H1 (cell line): ENCODE measurements at regions not wholly inside any gene's neighbourhood (a gene's known extent, or its start where the extent isn't known, plus 50 kb on each side); places are given as distances from the start of the nearest gene placed in this dataset.

Experiments used
- CTCF ChIA-PET: fragments of 300-600 bp; sonication (Branson Sonifier 250); formaldehyde crosslinking; loops from one replicate; lab custom pipeline; 2021; ENCODE audit not compliant: partially characterized antibody; lab: Charles Lee
- POLR2A ChIA-PET: fragments of 300-600 bp; sonication (Branson Sonifier 250); formaldehyde crosslinking; loops from one replicate; lab custom pipeline; 2021; ENCODE audit warnings: inconsistent platforms; ENCODE audit not compliant: partially characterized antibody; lab: Charles Lee
- DNase-seq, 2 experiments: peaks; one replicate each; pipeline versions ENCODE4 v3.0.0 to v3.0.0-alpha.2; 2010 to 2022; ENCODE audit warnings: low spot score in 2 of 2, low read depth in 1 of 2, mixed read lengths in 1 of 2
- FAIRE-seq: peaks from 2 replicates; lab custom pipeline; 2011; peaks lifted over from hg19 to GRCh38; lab: Jason Lieb, UNC
- H2AFZ ChIP-seq: 2 replicates; pipeline ENCODE4 v1.8.1; 2012; ENCODE audit warnings: low read length, inconsistent platforms
- H2AK5ac ChIP-seq: 2 replicates; pipeline ENCODE4 v1.6.1; 2013; ENCODE audit warnings: low read depth, low read length
- H2BK120ac ChIP-seq: replicated peaks from 2 replicates; pipeline ENCODE3; 2013; ENCODE audit warnings: low read depth, low read length, inconsistent platforms
- H2BK12ac ChIP-seq: 2 replicates; pipeline ENCODE4 v1.6.1; 2013; ENCODE audit warnings: low read depth, low read length
- H2BK15ac ChIP-seq: 2 replicates; pipeline ENCODE4 v1.6.1; 2013; ENCODE audit warnings: low read length
- H2BK20ac ChIP-seq: 2 replicates; pipeline ENCODE4 v1.6.1; 2013; ENCODE audit warnings: low read length
- H2BK5ac ChIP-seq: 2 replicates; pipeline ENCODE4 v1.6.1; 2013; ENCODE audit warnings: low read depth, low read length
- H3K14ac ChIP-seq: 2 replicates; pipeline ENCODE4 v1.6.1; 2013; ENCODE audit warnings: inconsistent platforms; ENCODE audit not compliant: insufficient read length
- H3K18ac ChIP-seq: 2 replicates; pipeline ENCODE4 v1.6.1; 2013; ENCODE audit warnings: low read length; ENCODE audit errors: extremely low read depth
- H3K23ac ChIP-seq: 2 replicates; pipeline ENCODE4 v1.6.1; 2013; ENCODE audit warnings: inconsistent platforms; ENCODE audit not compliant: insufficient read length
- H3K23me2 ChIP-seq: 2 replicates; pipeline ENCODE4 v1.6.1; 2013; ENCODE audit warnings: low read depth, low read length
- H3K27ac ChIP-seq: 2 replicates; pipeline ENCODE4 v1.6.1; 2011; ENCODE audit warnings: low read depth, low read length, inconsistent platforms
- H3K27me3 ChIP-seq, 4 experiments: replicated peaks in 1 of 4; 1 replicate in 1 of 4; 2 replicates in 3 of 4; pipeline versions ENCODE4 v1.6.1 to v1.8.1; 2011 to 2013; ENCODE audit warnings: low read length in 3 of 4, mild to moderate bottlenecking in 3 of 4, inconsistent platforms in 2 of 4, mixed read lengths in 2 of 4, moderate library complexity in 1 of 4; ENCODE audit not compliant: control insufficient read depth in 3 of 4, insufficient read depth in 3 of 4; ENCODE audit errors: extremely low read depth in 1 of 4
- H3K36me3 ChIP-seq, 4 experiments: 2 replicates each; pipeline versions ENCODE4 v1.6.1 to v1.8.1; 2011 to 2013; ENCODE audit warnings: mild to moderate bottlenecking in 4 of 4, low read length in 3 of 4, moderate library complexity in 2 of 4, control low read depth in 1 of 4, inconsistent platforms in 1 of 4; ENCODE audit not compliant: insufficient read depth in 4 of 4, control insufficient read depth in 2 of 4
- H3K4ac ChIP-seq: replicated peaks from 2 replicates; pipeline ENCODE3; 2013; ENCODE audit warnings: low read length, low read depth, mixed read lengths, inconsistent platforms; ENCODE audit not compliant: insufficient read length
- H3K4me1 ChIP-seq, 4 experiments: replicated peaks in 1 of 4; 1 replicate in 1 of 4; 2 replicates in 3 of 4; pipeline versions ENCODE4 v1.6.1 to v1.8.1; 2011 to 2013; ENCODE audit warnings: low read length in 3 of 4, inconsistent platforms in 2 of 4, mixed read lengths in 1 of 4; ENCODE audit not compliant: insufficient read depth in 4 of 4, control insufficient read depth in 3 of 4
- H3K4me2 ChIP-seq, 2 experiments: 2 replicates each; pipeline versions ENCODE4 v1.6.1 to v1.8.1; 2011 to 2013; ENCODE audit warnings: low read depth in 2 of 2, low read length in 2 of 2, control low read depth in 1 of 2, inconsistent platforms in 1 of 2, mild to moderate bottlenecking in 1 of 2; ENCODE audit not compliant: insufficient read depth in 1 of 2
- H3K4me3 ChIP-seq, 4 experiments: fragments of 200-600, 300-600 bp in 1 of 4; sonication (generic), shearing (Covaris generic), sonication (Bioruptor Twin) in 1 of 4; 2 replicates each; pipeline versions ENCODE4 v1.5.1 to v1.8.1; 2011 to 2016; ENCODE audit warnings: low read length in 4 of 4, low read depth in 3 of 4, control low read depth in 2 of 4, inconsistent platforms in 2 of 4, mild to moderate bottlenecking in 2 of 4, mixed read lengths in 1 of 4, moderate library complexity in 1 of 4; ENCODE audit not compliant: insufficient read depth in 2 of 4; ENCODE audit errors: extremely low read depth in 1 of 4
- H3K56ac ChIP-seq: replicated peaks from 2 replicates; pipeline ENCODE3; 2013; ENCODE audit warnings: low read depth, mild to moderate bottlenecking, mixed read lengths, low read length, inconsistent platforms; ENCODE audit not compliant: insufficient read length
- H3K79me1 ChIP-seq: 2 replicates; pipeline ENCODE4 v1.6.1; 2013; ENCODE audit warnings: low read depth, low read length, control low read depth
- H3K79me2 ChIP-seq, 2 experiments: 2 replicates each; pipeline versions ENCODE4 v1.6.1 to v1.8.1; 2012 to 2013; ENCODE audit warnings: low read length in 2 of 2, mild to moderate bottlenecking in 2 of 2, inconsistent platforms in 1 of 2; ENCODE audit not compliant: insufficient read depth in 2 of 2, control insufficient read depth in 1 of 2
- H3K9ac ChIP-seq, 4 experiments: replicated peaks in 1 of 4; 1 replicate in 1 of 4; 2 replicates in 3 of 4; pipeline versions ENCODE4 v1.6.1 to v1.8.1; 2011 to 2013; ENCODE audit warnings: low read depth in 3 of 4, low read length in 3 of 4, control low read depth in 2 of 4, mild to moderate bottlenecking in 2 of 4, moderate library complexity in 2 of 4, inconsistent platforms in 1 of 4; ENCODE audit errors: extremely low read depth in 1 of 4
- H3K9me3 ChIP-seq, 2 experiments: 2 replicates each; pipeline versions ENCODE4 v1.6.1 to v1.8.1; 2012 to 2013; ENCODE audit warnings: mild to moderate bottlenecking in 2 of 2, moderate library complexity in 2 of 2, control low read depth in 1 of 2, inconsistent platforms in 1 of 2, low read depth in 1 of 2, low read length in 1 of 2, mixed read lengths in 1 of 2; ENCODE audit not compliant: insufficient read depth in 2 of 2
- H4K20me1 ChIP-seq, 2 experiments: replicated peaks in 1 of 2; 2 replicates each; pipeline versions ENCODE3 to v1.8.1; 2011 to 2013; ENCODE audit warnings: inconsistent platforms in 2 of 2, low read length in 2 of 2, mild to moderate bottlenecking in 1 of 2; ENCODE audit not compliant: insufficient read depth in 2 of 2, control insufficient read depth in 1 of 2
- H4K5ac ChIP-seq: 2 replicates; pipeline ENCODE4 v1.6.1; 2013; ENCODE audit warnings: low read length, low read depth, mixed read lengths, inconsistent platforms; ENCODE audit not compliant: insufficient read length
- H4K8ac ChIP-seq: 2 replicates; pipeline ENCODE4 v1.8.0; 2013; ENCODE audit warnings: mild to moderate bottlenecking, moderate library complexity, low read length, inconsistent platforms; ENCODE audit not compliant: insufficient read depth; ENCODE audit errors: extremely low read depth
- H4K91ac ChIP-seq: replicated peaks from 2 replicates; pipeline ENCODE3; 2013; ENCODE audit warnings: low read length, mixed read lengths, inconsistent platforms; ENCODE audit not compliant: insufficient read length
- BACH1 ChIP-seq: IDR thresholded peaks from 2 replicates; pipeline ENCODE4 v1.6.1; 2012; ENCODE audit warnings: low read length, improper control_type of control experiment
- CBX5 ChIP-seq: fragments of 300-800, 300-1000 bp; sonication (generic); IDR thresholded peaks from 2 replicates; pipeline ENCODE4 v1.7.1; 2016; ENCODE audit warnings: antibody characterized with exemption, low read length, low read depth
- JUND ChIP-seq: IDR thresholded peaks from 2 replicates; pipeline ENCODE4 v1.6.1; 2011; ENCODE audit warnings: mild to moderate bottlenecking, improper control_type of control experiment, low read length
- KDM4A ChIP-seq: IDR thresholded peaks from one replicate; pipeline ENCODE4 v1.7.1; 2012; ENCODE audit warnings: low read depth, mild to moderate bottlenecking, moderate library complexity, low read length, inconsistent platforms; ENCODE audit not compliant: severe bottlenecking
- KDM5A ChIP-seq: fragments of 200-600 bp; IDR thresholded peaks from 2 replicates; pipeline ENCODE4 v1.7.1; 2012; ENCODE audit warnings: mild to moderate bottlenecking, low read length, inconsistent platforms, mixed read lengths
- MAFK ChIP-seq: IDR thresholded peaks from 2 replicates; pipeline ENCODE4 v1.6.1; 2012; ENCODE audit warnings: low read depth, mild to moderate bottlenecking, improper control_type of control experiment, low read length
- NANOG ChIP-seq: IDR thresholded peaks from 2 replicates; pipeline ENCODE4 v1.6.1; 2011; ENCODE audit warnings: low read length, low read depth, mild to moderate bottlenecking, inconsistent platforms; ENCODE audit not compliant: insufficient read depth, poor library complexity, severe bottlenecking
- POLR2A ChIP-seq, 2 experiments: IDR thresholded peaks; 1 replicate in 1 of 2; 2 replicates in 1 of 2; pipeline ENCODE4 v1.6.1; 2011; ENCODE audit warnings: low read depth in 2 of 2, low read length in 2 of 2, mild to moderate bottlenecking in 2 of 2; ENCODE audit errors: control extremely low read depth in 1 of 2
- POLR2AphosphoS5 ChIP-seq: IDR thresholded peaks from 2 replicates; pipeline ENCODE4 v1.6.1; 2011; ENCODE audit warnings: low read depth, low read length
- RAD21 ChIP-seq, 2 experiments: IDR thresholded peaks in 1 of 2; conservative IDR thresholded peaks in 1 of 2; 2 replicates each; pipeline ENCODE4 v1.6.1; 2011; ENCODE audit warnings: low read depth in 2 of 2, low read length in 2 of 2, improper control_type of control experiment in 1 of 2, inconsistent platforms in 1 of 2, mild to moderate bottlenecking in 1 of 2, moderate library complexity in 1 of 2
- SP4 ChIP-seq: IDR thresholded peaks from 2 replicates; pipeline ENCODE4 v1.6.1; 2012; ENCODE audit warnings: low read length, inconsistent platforms
- TAF1 ChIP-seq: IDR thresholded peaks from 2 replicates; pipeline ENCODE4 v1.6.1; 2011; ENCODE audit warnings: mild to moderate bottlenecking, low read depth, low read length
- TCF12 ChIP-seq: IDR thresholded peaks from 2 replicates; pipeline ENCODE4 v1.6.1; 2011; ENCODE audit warnings: low read depth, mild to moderate bottlenecking, low read length
- USF2 ChIP-seq: IDR thresholded peaks from 2 replicates; pipeline ENCODE4 v1.6.1; 2011; ENCODE audit warnings: low read length, improper control_type of control experiment
- ZNF274 ChIP-seq: IDR thresholded peaks from 2 replicates; pipeline ENCODE4 v1.7.0; 2012; ENCODE audit warnings: low read length, borderline replicate concordance; ENCODE audit errors: extremely low read depth
- WGBS, 2 experiments: shearing (Covaris generic) in 1 of 2; methylation state at CpG; one replicate each; pipeline versions ENCODE4 v1.1.6 to v1.1.7; 2013 to 2015; ENCODE audit warnings: low lambda C conversion rate in 2 of 2, mixed read lengths in 2 of 2, inconsistent platforms in 1 of 2, low coverage in 1 of 2, missing lambda C conversion rate in 1 of 2; ENCODE audit not compliant: insufficient replicate concordance in 2 of 2, insufficient coverage in 1 of 2, insufficient read length in 1 of 2; ENCODE audit errors: extremely low coverage in 1 of 2, missing lambda C conversion rate in 1 of 2; 5-methylcytosine and 5-hydroxymethylcytosine counted together

DNA sequence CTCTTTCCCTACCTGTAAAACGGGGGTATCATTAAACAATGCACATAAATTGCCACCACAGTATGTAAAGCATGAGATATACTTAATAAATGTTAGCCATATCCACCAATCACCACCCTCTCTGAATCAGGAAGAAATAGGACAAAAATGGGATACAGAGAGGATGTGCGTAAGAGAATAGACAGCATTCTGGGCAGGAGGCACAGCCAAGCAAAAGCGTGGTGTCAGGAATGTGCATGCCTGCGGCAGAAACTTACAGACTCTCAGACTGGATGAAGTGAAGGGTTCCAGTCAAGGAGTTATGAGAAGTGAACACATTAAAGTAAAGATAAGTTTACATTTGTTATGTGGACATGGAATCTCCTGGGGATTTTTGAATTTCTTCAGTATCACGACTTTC is 121.7 kb upstream of the MDM1 start:
- Histone ChIP-seq H3K9me3 (no peaks in the 10 kb centered on the region), H3K4me2 (no peak overlapping the region), H2BK5ac (no peak overlapping the region), H2AK5ac (no peak overlapping the region), H3K27ac (no peak overlapping the region), H3K79me1 (no peaks in the 10 kb centered on the region), H3K23me2 (no peaks in the 10 kb centered on the region), H3K56ac (no peak overlapping the region), H4K8ac (no peak overlapping the region), H3K9ac (no peak overlapping the region), H3K14ac (no peak overlapping the region), H3K36me3 (no peaks in the 10 kb centered on the region), H2BK15ac (no peak overlapping the region), H3K23ac (no peak overlapping the region), H3K4ac (no peak overlapping the region), H3K79me2 (no peaks in the 10 kb centered on the region), H3K18ac (no peak overlapping the region), H3K4me3 (no peak overlapping the region), H2BK120ac (no peak overlapping the region), H4K91ac (no peak overlapping the region), H4K5ac (no peak overlapping the region), H4K20me1 (no peaks in the 10 kb centered on the region), H3K27me3 (no peaks in the 10 kb centered on the region; a peak in 2 of 7 replicates), H2AFZ (no peak overlapping the region), H3K4me1 (peaks cover 1 to 6% (median 2%) of the 10 kb centered on the region in 4 experiments; a peak in 3 of 7 replicates), H2BK20ac (no peak overlapping the region), H2BK12ac (no peak overlapping the region)
- 83% methylated on average over 5 of the region's 5 CpGs; no CpG with 5 or more reads in 1 of the 2 experiments for WGBS, 2 experiments
- no peak for DNase-seq
- ChIA-PET CTCF (interaction anchor here (0.8 kb wide), 1 partner anchor 8 kb away, joined by 3 read pairs; no protein-coding TSS in a partner anchor), POLR2A (no interaction called here)
- FAIRE-seq: no peak
- TF ChIP-seq SP4: no peak
- no peak for TF ChIP-seq RAD21 (IDR thresholded peaks at IDR 0.05 in 1 of 2, conservative IDR thresholded peaks at IDR 0.05 in 1 of 2; ENCODE audit: low read depth in 2 of 2, low read length in 2 of 2)
- no peak for TF ChIP-seq USF2
- TF ChIP-seq BACH1: no peak
- no peak for TF ChIP-seq CBX5
- no peak for TF ChIP-seq TAF1
- no peak for TF ChIP-seq NANOG
- no peak for TF ChIP-seq MAFK
- TF ChIP-seq ZNF274: no peak
- no peak for TF ChIP-seq POLR2AphosphoS5
- no peak for TF ChIP-seq POLR2A (IDR thresholded peaks at IDR 0.05; ENCODE audit: control extremely low read depth in 1 of 2, low read depth in 2 of 2, low read length in 2 of 2)
- no peak for TF ChIP-seq KDM5A
- TF ChIP-seq KDM4A: no peak
- no peak for TF ChIP-seq JUND
- no peak for TF ChIP-seq TCF12
